H1 (cell line): ENCODE measurements at regions not wholly inside any gene's neighbourhood (a gene's known extent, or its start where the extent isn't known, plus 50 kb on each side); places are given as distances from the start of the nearest gene placed in this dataset.

Experiments
- CTCF ChIA-PET: fragments of 300-600 bp; sonication (Branson Sonifier 250); formaldehyde crosslinking; loops from one replicate; lab custom pipeline; 2021; ENCODE audit not compliant: partially characterized antibody; lab: Charles Lee
- POLR2A ChIA-PET: fragments of 300-600 bp; sonication (Branson Sonifier 250); formaldehyde crosslinking; loops from one replicate; lab custom pipeline; 2021; ENCODE audit warnings: inconsistent platforms; ENCODE audit not compliant: partially characterized antibody; lab: Charles Lee
- DNase-seq, 2 experiments: peaks; one replicate each; pipeline versions ENCODE4 v3.0.0 to v3.0.0-alpha.2; 2010 to 2022; ENCODE audit warnings: low spot score in 2 of 2, low read depth in 1 of 2, mixed read lengths in 1 of 2
- FAIRE-seq: peaks from 2 replicates; lab custom pipeline; 2011; peaks lifted over from hg19 to GRCh38; lab: Jason Lieb, UNC
- H2AFZ ChIP-seq: 2 replicates; pipeline ENCODE4 v1.8.1; 2012; ENCODE audit warnings: low read length, inconsistent platforms
- H2AK5ac ChIP-seq: 2 replicates; pipeline ENCODE4 v1.6.1; 2013; ENCODE audit warnings: low read depth, low read length
- H2BK120ac ChIP-seq: replicated peaks from 2 replicates; pipeline ENCODE3; 2013; ENCODE audit warnings: low read depth, low read length, inconsistent platforms
- H2BK12ac ChIP-seq: 2 replicates; pipeline ENCODE4 v1.6.1; 2013; ENCODE audit warnings: low read depth, low read length
- H2BK15ac ChIP-seq: 2 replicates; pipeline ENCODE4 v1.6.1; 2013; ENCODE audit warnings: low read length
- H2BK20ac ChIP-seq: 2 replicates; pipeline ENCODE4 v1.6.1; 2013; ENCODE audit warnings: low read length
- H2BK5ac ChIP-seq: 2 replicates; pipeline ENCODE4 v1.6.1; 2013; ENCODE audit warnings: low read depth, low read length
- H3K14ac ChIP-seq: 2 replicates; pipeline ENCODE4 v1.6.1; 2013; ENCODE audit warnings: inconsistent platforms; ENCODE audit not compliant: insufficient read length
- H3K18ac ChIP-seq: 2 replicates; pipeline ENCODE4 v1.6.1; 2013; ENCODE audit warnings: low read length; ENCODE audit errors: extremely low read depth
- H3K23ac ChIP-seq: 2 replicates; pipeline ENCODE4 v1.6.1; 2013; ENCODE audit warnings: inconsistent platforms; ENCODE audit not compliant: insufficient read length
- H3K23me2 ChIP-seq: 2 replicates; pipeline ENCODE4 v1.6.1; 2013; ENCODE audit warnings: low read depth, low read length
- H3K27ac ChIP-seq: 2 replicates; pipeline ENCODE4 v1.6.1; 2011; ENCODE audit warnings: low read depth, low read length, inconsistent platforms
- H3K27me3 ChIP-seq, 4 experiments: replicated peaks in 1 of 4; 1 replicate in 1 of 4; 2 replicates in 3 of 4; pipeline versions ENCODE4 v1.6.1 to v1.8.1; 2011 to 2013; ENCODE audit warnings: low read length in 3 of 4, mild to moderate bottlenecking in 3 of 4, inconsistent platforms in 2 of 4, mixed read lengths in 2 of 4, moderate library complexity in 1 of 4; ENCODE audit not compliant: control insufficient read depth in 3 of 4, insufficient read depth in 3 of 4; ENCODE audit errors: extremely low read depth in 1 of 4
- H3K36me3 ChIP-seq, 4 experiments: 2 replicates each; pipeline versions ENCODE4 v1.6.1 to v1.8.1; 2011 to 2013; ENCODE audit warnings: mild to moderate bottlenecking in 4 of 4, low read length in 3 of 4, moderate library complexity in 2 of 4, control low read depth in 1 of 4, inconsistent platforms in 1 of 4; ENCODE audit not compliant: insufficient read depth in 4 of 4, control insufficient read depth in 2 of 4
- H3K4ac ChIP-seq: replicated peaks from 2 replicates; pipeline ENCODE3; 2013; ENCODE audit warnings: low read length, low read depth, mixed read lengths, inconsistent platforms; ENCODE audit not compliant: insufficient read length
- H3K4me1 ChIP-seq, 4 experiments: replicated peaks in 1 of 4; 1 replicate in 1 of 4; 2 replicates in 3 of 4; pipeline versions ENCODE4 v1.6.1 to v1.8.1; 2011 to 2013; ENCODE audit warnings: low read length in 3 of 4, inconsistent platforms in 2 of 4, mixed read lengths in 1 of 4; ENCODE audit not compliant: insufficient read depth in 4 of 4, control insufficient read depth in 3 of 4
- H3K4me2 ChIP-seq, 2 experiments: 2 replicates each; pipeline versions ENCODE4 v1.6.1 to v1.8.1; 2011 to 2013; ENCODE audit warnings: low read depth in 2 of 2, low read length in 2 of 2, control low read depth in 1 of 2, inconsistent platforms in 1 of 2, mild to moderate bottlenecking in 1 of 2; ENCODE audit not compliant: insufficient read depth in 1 of 2
- H3K4me3 ChIP-seq, 4 experiments: fragments of 200-600, 300-600 bp in 1 of 4; sonication (generic), shearing (Covaris generic), sonication (Bioruptor Twin) in 1 of 4; 2 replicates each; pipeline versions ENCODE4 v1.5.1 to v1.8.1; 2011 to 2016; ENCODE audit warnings: low read length in 4 of 4, low read depth in 3 of 4, control low read depth in 2 of 4, inconsistent platforms in 2 of 4, mild to moderate bottlenecking in 2 of 4, mixed read lengths in 1 of 4, moderate library complexity in 1 of 4; ENCODE audit not compliant: insufficient read depth in 2 of 4; ENCODE audit errors: extremely low read depth in 1 of 4
- H3K56ac ChIP-seq: replicated peaks from 2 replicates; pipeline ENCODE3; 2013; ENCODE audit warnings: low read depth, mild to moderate bottlenecking, mixed read lengths, low read length, inconsistent platforms; ENCODE audit not compliant: insufficient read length
- H3K79me1 ChIP-seq: 2 replicates; pipeline ENCODE4 v1.6.1; 2013; ENCODE audit warnings: low read depth, low read length, control low read depth
- H3K79me2 ChIP-seq, 2 experiments: 2 replicates each; pipeline versions ENCODE4 v1.6.1 to v1.8.1; 2012 to 2013; ENCODE audit warnings: low read length in 2 of 2, mild to moderate bottlenecking in 2 of 2, inconsistent platforms in 1 of 2; ENCODE audit not compliant: insufficient read depth in 2 of 2, control insufficient read depth in 1 of 2
- H3K9ac ChIP-seq, 4 experiments: replicated peaks in 1 of 4; 1 replicate in 1 of 4; 2 replicates in 3 of 4; pipeline versions ENCODE4 v1.6.1 to v1.8.1; 2011 to 2013; ENCODE audit warnings: low read depth in 3 of 4, low read length in 3 of 4, control low read depth in 2 of 4, mild to moderate bottlenecking in 2 of 4, moderate library complexity in 2 of 4, inconsistent platforms in 1 of 4; ENCODE audit errors: extremely low read depth in 1 of 4
- H3K9me3 ChIP-seq, 2 experiments: 2 replicates each; pipeline versions ENCODE4 v1.6.1 to v1.8.1; 2012 to 2013; ENCODE audit warnings: mild to moderate bottlenecking in 2 of 2, moderate library complexity in 2 of 2, control low read depth in 1 of 2, inconsistent platforms in 1 of 2, low read depth in 1 of 2, low read length in 1 of 2, mixed read lengths in 1 of 2; ENCODE audit not compliant: insufficient read depth in 2 of 2
- H4K20me1 ChIP-seq, 2 experiments: replicated peaks in 1 of 2; 2 replicates each; pipeline versions ENCODE3 to v1.8.1; 2011 to 2013; ENCODE audit warnings: inconsistent platforms in 2 of 2, low read length in 2 of 2, mild to moderate bottlenecking in 1 of 2; ENCODE audit not compliant: insufficient read depth in 2 of 2, control insufficient read depth in 1 of 2
- H4K5ac ChIP-seq: 2 replicates; pipeline ENCODE4 v1.6.1; 2013; ENCODE audit warnings: low read length, low read depth, mixed read lengths, inconsistent platforms; ENCODE audit not compliant: insufficient read length
- H4K8ac ChIP-seq: 2 replicates; pipeline ENCODE4 v1.8.0; 2013; ENCODE audit warnings: mild to moderate bottlenecking, moderate library complexity, low read length, inconsistent platforms; ENCODE audit not compliant: insufficient read depth; ENCODE audit errors: extremely low read depth
- H4K91ac ChIP-seq: replicated peaks from 2 replicates; pipeline ENCODE3; 2013; ENCODE audit warnings: low read length, mixed read lengths, inconsistent platforms; ENCODE audit not compliant: insufficient read length
- ASH2L ChIP-seq: fragments of 200-600, 300-600 bp; sonication (generic); IDR thresholded peaks from one replicate; pipeline ENCODE4 v1.7.1; 2017; ENCODE audit warnings: low read length
- CTCF ChIP-seq, 3 experiments: IDR thresholded peaks; 1 replicate in 2 of 3; 2 replicates in 1 of 3; pipeline versions ENCODE4 v1.5.1 to v1.6.1; 2011; ENCODE audit warnings: low read length in 3 of 3, mild to moderate bottlenecking in 3 of 3, inconsistent platforms in 2 of 3, low read depth in 1 of 3, moderate library complexity in 1 of 3; ENCODE audit not compliant: insufficient read depth in 1 of 3; ENCODE audit errors: control extremely low read depth in 1 of 3
- RNF2 ChIP-seq: fragments of 200-900, 300-1000 bp; sonication (generic); IDR thresholded peaks from 2 replicates; pipeline ENCODE4 v1.7.1; 2016; ENCODE audit warnings: borderline replicate concordance, low read depth, mild to moderate bottlenecking, antibody characterized with exemption, low read length; ENCODE audit not compliant: poor library complexity, severe bottlenecking; ENCODE audit errors: missing control alignments
- SP4 ChIP-seq: IDR thresholded peaks from 2 replicates; pipeline ENCODE4 v1.6.1; 2012; ENCODE audit warnings: low read length, inconsistent platforms
- SRF ChIP-seq: IDR thresholded peaks from 2 replicates; pipeline ENCODE4 v1.6.1; 2011; ENCODE audit warnings: mild to moderate bottlenecking, low read depth, low read length, moderate library complexity
- TEAD4 ChIP-seq: IDR thresholded peaks from 2 replicates; pipeline ENCODE4 v1.6.1; 2012; ENCODE audit warnings: low read depth, low read length, inconsistent platforms, mixed read lengths
- WGBS, 2 experiments: shearing (Covaris generic) in 1 of 2; methylation state at CpG; one replicate each; pipeline versions ENCODE4 v1.1.6 to v1.1.7; 2013 to 2015; ENCODE audit warnings: low lambda C conversion rate in 2 of 2, mixed read lengths in 2 of 2, inconsistent platforms in 1 of 2, low coverage in 1 of 2, missing lambda C conversion rate in 1 of 2; ENCODE audit not compliant: insufficient replicate concordance in 2 of 2, insufficient coverage in 1 of 2, insufficient read length in 1 of 2; ENCODE audit errors: extremely low coverage in 1 of 2, missing lambda C conversion rate in 1 of 2; 5-methylcytosine and 5-hydroxymethylcytosine counted together

DNA sequence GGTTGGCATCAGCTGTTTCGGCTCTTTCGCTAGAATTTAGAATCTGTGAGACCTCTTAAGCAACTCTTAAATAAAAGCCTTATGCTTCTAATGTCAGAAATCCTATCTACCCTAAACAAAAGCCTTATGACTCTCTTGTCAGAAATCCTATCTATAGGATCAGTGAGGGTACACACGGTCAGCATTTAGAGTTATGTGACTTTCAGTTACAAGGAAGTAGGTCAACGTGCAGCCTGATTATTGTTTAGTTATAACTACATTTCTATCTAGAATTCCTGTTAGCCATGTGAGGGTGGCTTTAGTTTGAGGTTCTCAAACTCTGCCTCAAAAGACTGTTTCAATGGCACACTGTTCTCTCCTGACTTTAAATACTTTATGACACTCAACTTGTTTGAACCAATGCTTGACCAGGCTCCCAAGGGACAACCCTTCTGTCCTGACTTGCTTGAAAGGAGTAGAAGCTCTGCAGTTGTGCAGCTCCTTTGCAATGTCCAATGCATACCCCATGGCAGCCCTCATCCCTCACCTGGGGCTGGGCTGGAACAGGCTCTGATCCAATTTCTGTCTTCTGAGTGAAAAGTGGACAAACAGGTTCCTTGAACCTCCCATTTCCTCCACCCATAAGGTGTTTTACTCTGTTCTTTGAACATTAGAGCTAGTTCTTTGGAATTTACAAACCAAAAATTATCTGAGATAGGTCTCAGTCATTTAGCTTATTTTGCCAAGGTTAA lies 251.6 kb upstream of the PIK3R1 start:
- H3K27me3 ChIP-seq, result no peaks in the 10 kb centered on the region
- FAIRE-seq, result no peak
- no peak overlapping the region for H2BK20ac ChIP-seq
- peaks cover 0 to 5% (median 5%) of the 10 kb centered on the region in 4 experiments; a peak in 5 of 7 replicates for H3K4me1 ChIP-seq
- H4K91ac ChIP-seq, result no peak overlapping the region
- no peak overlapping the region for H3K18ac ChIP-seq
- 88% methylated on average over 4 of the region's 4 CpGs; no CpG with 5 or more reads in 1 of the 2 experiments for WGBS, 2 experiments
- H3K36me3 ChIP-seq, result no peaks in the 10 kb centered on the region
- H4K8ac ChIP-seq, result no peak overlapping the region
- no peak overlapping the region for H2BK120ac ChIP-seq
- no peak for TF ChIP-seq SRF
- no peak for TF ChIP-seq TEAD4
- no peak for TF ChIP-seq ASH2L
- TF ChIP-seq RNF2, result no peak
- no peak for TF ChIP-seq CTCF (IDR thresholded peaks at IDR 0.05; ENCODE audit: control extremely low read depth in 1 of 3, insufficient read depth in 1 of 3, low read depth in 1 of 3, low read length in 3 of 3)
- no peak for TF ChIP-seq SP4
- TF ChIP-seq, all 59 proteins: peak for 0
- Histone ChIP-seq H2BK12ac (no peak overlapping the region), H3K4me2 (no peak overlapping the region), H3K23me2 (no peaks in the 10 kb centered on the region), H3K56ac (no peak overlapping the region), H3K27ac (no peak overlapping the region), H3K23ac (no peak overlapping the region), H3K79me1 (no peaks in the 10 kb centered on the region), H4K20me1 (no peaks in the 10 kb centered on the region), H3K9ac (no peak overlapping the region), H2BK15ac (no peak overlapping the region), H3K4me3 (no peak overlapping the region), H3K9me3 (no peaks in the 10 kb centered on the region), H3K79me2 (no peaks in the 10 kb centered on the region), H4K5ac (no peak overlapping the region), H2BK5ac (no peak overlapping the region), H3K4ac (no peak overlapping the region), H3K14ac (no peak overlapping the region), H2AK5ac (no peak overlapping the region), H2AFZ (no peak overlapping the region)
- POLR2A ChIA-PET, result no interaction called here
- CTCF ChIA-PET, result interaction anchor here (1.2 to 1.5 kb wide), 2 partner anchors 9 to 23 kb away, joined by 3 read pairs; no protein-coding TSS in a partner anchor
- DNase-seq, result no peak
